ENCODE measurements at regions not wholly inside any gene's neighbourhood (a gene's known extent, or its start where the extent isn't known, plus 50 kb on each side); places are given as distances from the start of the nearest gene placed in this dataset.

GRCh38 chr7:24052572-24053260, 231.3 kb upstream of the NPY start:
- CTCF ChIA-PET = no interaction called here
- dilution Hi-C loops (cut with MboI; ENCODE audit: extremely low pct_ligation_motif_present, low sequenced_read_pairs) (no loop called here), intact Hi-C loops (cut with micrococcal nuclease) (no loop called here)
- no peaks in the 10 kb centered on the region for H3K79me2 ChIP-seq (ENCODE audit: control insufficient read depth, insufficient read depth, low read length)
- no peaks in the 10 kb centered on the region for H3K4me1 ChIP-seq (ENCODE audit: control insufficient read depth, extremely low read depth, insufficient read depth, low read length)
- H3K27ac ChIP-seq (ENCODE audit: insufficient read depth, low read depth, low read length) = no peak overlapping the region
- no peaks in the 10 kb centered on the region for H3K36me3 ChIP-seq (ENCODE audit: control insufficient read depth in 2 of 2, extremely low read depth in 1 of 2, insufficient read depth in 2 of 2, low read length in 2 of 2)
- H3K4me3 ChIP-seq (replicated peaks in 1 of 3; ENCODE audit: insufficient read depth in 1 of 3, low read depth in 1 of 3, low read length in 3 of 3) = no peak overlapping the region
- no peak overlapping the region for H3K9ac ChIP-seq (replicated peaks; ENCODE audit: extremely low read depth, insufficient read depth, low read length)
- no TSS peak for BruUV-seq (replicated peaks)
- TF ChIP-seq CTCF (IDR thresholded peaks at IDR 0.05; ENCODE audit: extremely low read depth in 1 of 2, insufficient read depth in 1 of 2, low read depth in 1 of 2, low read length in 2 of 2) = no peak
- no peak for TF ChIP-seq MAX (IDR thresholded peaks at IDR 0.05; ENCODE audit: insufficient read depth, insufficient read length)
- no peak for TF ChIP-seq EZH2 (IDR thresholded peaks at IDR 0.05; ENCODE audit: borderline replicate concordance, low read depth, low read length, severe bottlenecking)
- no peak for TF ChIP-seq FOS (IDR thresholded peaks at IDR 0.05; ENCODE audit: borderline replicate concordance, insufficient read depth, low read length)
- TF ChIP-seq POLR2A (IDR thresholded peaks at IDR 0.05; ENCODE audit: low read depth, low read length) = no peak
- no peak for TF ChIP-seq JUN (IDR thresholded peaks at IDR 0.05; ENCODE audit: borderline replicate concordance, insufficient read depth, insufficient read length, low read depth)
- no peak for TF ChIP-seq MYC (IDR thresholded peaks at IDR 0.05; ENCODE audit: low read depth, low read length)
- no peak for TF ChIP-seq POLR2AphosphoS5 (IDR thresholded peaks at IDR 0.05; ENCODE audit: insufficient read depth, low read depth, low read length)
- no peak for TF ChIP-seq GATA2 (IDR thresholded peaks at IDR 0.05; ENCODE audit: insufficient read depth, insufficient read length, low read depth, low read length)
- H2AFZ ChIP-seq (ENCODE audit: low read depth, low read length) = no peak overlapping the region
- peaks cover under 1% of the 10 kb centered on the region for H3K9me3 ChIP-seq (replicated peaks; ENCODE audit: control insufficient read depth, insufficient read depth, low read length)
- no peaks in the 10 kb centered on the region for H4K20me1 ChIP-seq (replicated peaks; ENCODE audit: control insufficient read depth, extremely low read depth, insufficient read depth, low read length)
- DNase-seq (ENCODE audit: low read depth, low spot score) (no peak), FAIRE-seq (no peak)
- POLR2A ChIA-PET = no interaction called here
- H3K9me1 ChIP-seq (replicated peaks; ENCODE audit: control insufficient read depth, extremely low read depth, insufficient read depth, low read length) = no peaks in the 10 kb centered on the region
- H3K4me2 ChIP-seq (ENCODE audit: insufficient read depth, low read length) = no peak overlapping the region
- no peaks in the 10 kb centered on the region for H3K27me3 ChIP-seq (ENCODE audit: control insufficient read depth in 2 of 2, insufficient read depth in 2 of 2, low read length in 2 of 2)

All from endothelial cell of umbilical vein (primary cell).